GM21360 (cell line): ENCODE measurements at regions not wholly inside any gene's neighbourhood (a gene's known extent, or its start where the extent isn't known, plus 50 kb on each side); places are given as distances from the start of the nearest gene placed in this dataset.
"Not testable (repeated sequence)": the region's sequence is repeated elsewhere in the genome, so short reads cannot be mapped to it uniquely, and the experiment has no call there.

Experiments used
- ATAC-seq: cut with Tn5 transposase; IDR thresholded peaks from one replicate; pipeline ENCODE4 v1.9.1; 2021; ENCODE audit warnings: mild to moderate bottlenecking, moderate library complexity; ENCODE audit not compliant: unreplicated experiment

DNA sequence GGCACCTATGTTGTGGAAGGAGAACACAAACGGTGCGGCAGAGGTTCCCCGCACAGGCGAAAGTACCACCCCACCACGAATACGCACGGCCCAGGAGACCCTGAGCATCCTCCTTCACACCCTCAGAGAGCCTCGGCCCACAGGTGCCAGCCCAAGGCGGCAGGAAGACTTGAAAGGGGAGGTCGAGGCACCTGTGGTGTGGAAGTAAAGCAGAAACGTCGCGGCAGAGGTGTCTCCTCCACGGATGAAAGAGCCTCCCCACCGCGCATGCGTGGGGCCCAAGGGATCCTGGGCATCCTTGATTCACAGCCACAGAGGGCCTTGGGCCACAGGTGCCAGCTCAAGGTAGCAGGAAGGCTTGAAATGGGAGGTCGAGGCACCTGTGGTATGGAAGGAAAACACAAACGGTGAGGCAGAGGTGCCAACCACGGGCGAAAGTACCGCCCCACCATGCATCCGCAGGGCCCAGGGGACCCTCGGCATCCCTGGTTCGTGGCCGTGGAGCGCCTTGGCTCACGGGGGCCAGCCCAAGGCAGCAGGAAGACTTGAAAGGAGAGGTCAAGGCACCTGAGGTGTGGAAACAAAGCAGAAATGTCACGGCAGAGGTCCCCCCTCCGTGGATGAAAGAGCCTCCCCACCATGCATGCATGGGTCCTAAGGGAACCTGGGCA is 380.1 kb downstream of the ALG10 start:
- ATAC-seq = no peak

DNA sequence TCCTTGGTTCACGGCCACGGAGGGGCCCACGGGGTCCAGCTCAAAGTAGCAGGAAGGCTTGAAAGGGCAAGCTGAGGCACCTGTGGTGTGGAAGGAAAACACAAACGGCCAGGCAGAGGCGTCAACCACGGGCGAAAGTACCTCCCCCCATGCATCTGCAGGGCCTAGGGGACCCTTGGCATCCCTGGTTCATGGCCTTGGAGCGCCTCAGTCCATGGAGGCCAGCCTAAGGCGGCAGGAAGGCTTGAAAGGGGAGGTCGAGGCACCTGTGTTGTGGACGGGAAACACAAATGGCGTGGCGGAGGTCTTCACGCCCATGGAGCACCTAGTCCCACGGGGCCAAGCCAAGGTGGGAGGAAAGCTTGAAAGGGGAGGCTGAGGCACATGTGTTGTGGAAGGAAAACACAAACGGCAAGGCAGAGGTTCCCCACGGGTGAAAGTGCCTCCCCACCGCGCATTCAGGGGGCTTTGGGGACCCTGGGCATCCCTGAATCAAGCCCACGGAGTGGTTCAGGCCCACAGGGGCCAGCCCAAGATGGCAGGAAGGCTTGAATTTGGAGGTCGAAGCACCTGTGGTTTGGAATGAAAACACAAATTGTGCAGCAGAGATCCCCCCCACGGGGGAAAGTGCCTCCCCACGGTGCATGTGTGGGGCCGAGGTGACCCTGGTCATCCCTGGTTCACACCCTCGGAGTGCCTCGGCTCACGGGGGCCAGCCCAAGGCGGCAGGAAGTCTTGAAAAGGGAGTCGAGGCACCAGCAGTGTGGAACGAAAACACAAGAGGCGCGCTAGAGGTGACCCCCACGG is 380.8 kb downstream of the ALG10 start:
- ATAC-seq = no peak

DNA sequence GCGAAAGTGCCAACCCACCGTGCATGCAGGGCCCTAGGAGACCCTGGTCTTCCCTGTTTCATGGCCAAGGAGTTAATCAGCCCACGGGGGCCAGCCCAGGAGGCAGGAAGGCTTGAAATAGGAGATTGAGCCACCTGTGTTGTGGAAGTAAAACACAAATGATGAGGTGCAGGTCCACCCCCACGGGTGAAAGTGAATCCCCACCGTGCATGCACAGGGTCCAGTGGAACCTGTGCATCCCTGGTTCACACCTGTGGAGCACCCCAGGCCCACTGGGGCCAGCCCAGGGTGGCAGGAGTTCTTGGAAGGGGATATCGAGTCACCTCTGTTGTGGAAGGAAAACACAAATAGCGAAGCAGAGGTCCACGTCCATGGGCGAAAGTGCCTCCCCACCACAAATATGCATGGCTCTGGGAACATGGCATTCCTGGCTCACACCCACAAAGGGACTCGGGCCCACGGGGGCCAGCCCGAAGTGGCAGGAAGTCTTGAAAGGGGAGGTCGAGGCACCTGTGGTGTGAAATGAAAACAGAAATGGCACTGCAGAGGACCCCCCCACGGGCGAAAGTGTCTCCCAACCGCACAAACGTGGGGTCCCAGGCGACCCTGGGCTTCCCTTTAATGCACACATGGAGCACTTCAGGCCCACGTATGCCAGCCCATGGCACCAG is 381.5 kb downstream of the ALG10 start:
- ATAC-seq = no peak

DNA sequence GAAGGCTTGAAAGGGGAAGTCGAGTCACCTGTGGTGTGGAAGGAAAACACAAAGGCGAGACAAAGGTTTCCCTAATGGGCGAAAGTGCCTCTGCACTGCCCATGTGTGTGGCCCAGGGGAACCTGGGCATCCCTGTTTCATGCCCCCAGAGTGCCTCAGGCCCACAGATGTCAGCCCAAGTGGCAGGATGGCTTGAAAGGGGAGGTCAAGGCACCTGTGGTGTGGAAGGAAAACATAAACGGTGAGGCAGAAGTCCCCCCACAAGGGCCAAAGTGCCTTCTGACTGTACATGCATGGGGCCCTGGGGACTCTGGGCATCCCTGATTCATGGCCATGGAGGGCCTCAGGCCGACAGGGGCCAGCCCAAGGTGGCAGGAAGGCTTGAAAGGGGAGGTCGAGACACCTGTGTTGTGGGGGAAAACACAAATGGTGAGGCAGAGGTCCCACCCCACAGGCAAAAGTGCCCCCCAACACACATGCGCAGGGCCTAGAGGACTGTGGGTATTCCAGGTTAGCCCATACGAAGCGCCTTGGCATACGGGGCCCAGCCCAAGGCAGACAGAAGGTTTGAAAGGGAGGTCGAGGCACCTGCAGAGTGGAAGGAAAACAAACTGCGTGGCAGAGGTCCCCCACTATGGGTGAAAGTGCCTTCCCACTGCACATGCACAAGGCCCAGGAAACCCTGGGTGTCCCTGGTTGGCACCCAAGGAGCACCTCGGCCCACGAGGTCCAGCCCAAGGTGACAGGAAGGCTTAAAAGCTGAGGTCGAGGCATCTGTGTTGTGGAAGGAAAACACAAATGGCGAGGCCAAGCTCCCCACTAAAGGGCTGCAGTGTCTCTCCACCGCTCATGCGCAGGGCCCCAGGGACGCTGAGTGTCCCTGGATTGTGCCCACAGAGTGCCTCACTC is 382.3 kb downstream of the ALG10 start:
- no peak for ATAC-seq

DNA sequence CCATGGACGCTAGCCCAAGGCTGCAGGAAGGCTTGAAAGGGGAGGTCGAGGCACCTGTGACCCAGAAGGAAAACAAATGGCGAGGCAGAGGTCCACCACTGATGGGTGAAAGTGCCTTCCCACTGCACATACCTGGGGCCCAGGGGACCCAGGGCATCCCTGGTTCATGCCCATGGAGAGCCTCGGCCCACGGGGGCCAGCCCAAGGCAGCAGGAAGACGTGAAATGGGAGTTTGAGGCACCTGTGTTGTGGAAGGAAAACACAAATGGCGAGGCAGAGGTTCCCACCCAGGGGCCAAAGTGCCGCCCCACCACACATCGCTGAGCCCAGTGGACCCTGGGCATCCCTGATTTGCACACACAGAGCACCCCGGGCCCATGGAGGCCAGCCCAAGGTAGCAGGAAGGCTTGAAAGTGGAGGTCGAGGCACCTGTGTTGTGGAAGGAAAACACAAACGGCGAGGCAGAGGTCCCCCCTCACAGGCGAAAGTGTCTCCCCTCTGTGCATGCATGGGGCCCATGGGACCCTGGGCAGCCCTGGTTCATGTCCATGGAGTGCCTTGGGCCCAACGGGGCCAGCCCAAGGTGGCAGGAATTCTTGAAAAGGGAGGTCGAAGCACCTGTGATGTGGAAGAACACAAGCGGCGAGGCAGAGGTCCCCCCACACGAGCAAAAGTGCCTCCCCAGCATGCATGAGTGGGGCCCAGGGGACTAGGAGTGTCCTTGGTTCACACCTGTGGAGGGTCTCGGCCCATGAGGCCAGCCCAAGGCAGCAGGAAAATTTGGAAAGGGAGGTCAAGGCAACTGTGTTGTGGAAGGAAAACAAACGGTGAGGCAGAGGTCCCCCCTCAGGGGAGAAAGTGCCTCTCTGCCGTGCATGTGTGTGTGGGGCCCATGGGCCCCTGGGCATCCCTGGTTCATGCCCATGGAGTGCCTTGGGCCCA is 383.3 kb downstream of the ALG10 start:
- no peak for ATAC-seq

DNA sequence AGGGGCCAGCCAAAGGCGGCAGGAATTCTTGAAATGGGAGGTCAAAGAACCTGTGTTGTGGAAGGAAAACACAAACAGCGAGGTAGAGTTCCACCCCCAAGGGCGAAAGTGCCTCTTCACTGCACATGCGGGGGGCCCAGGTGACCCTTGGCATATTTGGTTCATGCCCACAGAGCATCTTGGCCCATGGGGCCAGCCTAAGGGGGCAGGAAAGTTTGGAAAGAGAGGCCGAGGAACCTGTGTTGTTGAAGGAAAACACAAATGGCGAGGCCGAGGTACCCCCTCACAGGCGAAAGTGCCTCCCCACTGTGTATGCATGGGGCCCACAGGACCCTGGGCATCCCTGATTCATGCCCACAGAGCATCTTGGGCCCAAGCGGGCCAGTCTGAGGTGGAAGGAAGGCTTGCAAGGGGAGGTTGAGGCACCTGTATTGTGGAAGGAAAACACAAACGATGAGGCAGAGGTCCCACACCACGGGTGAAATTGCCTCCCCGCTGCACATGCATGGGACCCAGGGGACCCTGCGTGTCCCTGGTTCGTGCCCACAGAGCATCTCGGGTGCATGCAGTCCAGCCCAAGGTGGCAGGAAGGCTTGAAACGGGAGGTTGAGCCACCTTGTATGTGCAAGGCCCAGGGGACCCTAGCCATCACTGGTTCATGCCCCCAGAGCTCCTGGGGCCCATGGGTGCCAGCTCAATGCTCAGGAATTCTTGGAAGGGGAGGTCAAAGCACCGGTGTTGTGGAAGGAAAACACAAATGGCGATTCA is 384.1 kb downstream of the ALG10 start:
- no peak for ATAC-seq

DNA sequence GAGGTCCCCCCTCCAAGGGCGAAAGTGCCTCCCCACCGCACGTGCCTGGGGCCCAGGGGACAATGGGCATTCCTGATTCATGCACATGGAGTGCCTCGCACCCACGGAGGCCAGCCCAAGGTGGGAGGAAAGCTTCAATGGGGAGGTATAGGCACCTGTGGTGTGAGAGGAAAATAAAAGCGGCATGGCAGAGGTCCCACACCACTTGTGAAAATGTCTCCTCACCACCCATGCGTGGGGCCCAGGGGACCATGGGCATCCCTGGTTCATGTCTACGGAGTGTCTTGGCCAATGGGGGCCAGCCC is 384.7 kb downstream of the ALG10 start:
- ATAC-seq = no peak

DNA sequence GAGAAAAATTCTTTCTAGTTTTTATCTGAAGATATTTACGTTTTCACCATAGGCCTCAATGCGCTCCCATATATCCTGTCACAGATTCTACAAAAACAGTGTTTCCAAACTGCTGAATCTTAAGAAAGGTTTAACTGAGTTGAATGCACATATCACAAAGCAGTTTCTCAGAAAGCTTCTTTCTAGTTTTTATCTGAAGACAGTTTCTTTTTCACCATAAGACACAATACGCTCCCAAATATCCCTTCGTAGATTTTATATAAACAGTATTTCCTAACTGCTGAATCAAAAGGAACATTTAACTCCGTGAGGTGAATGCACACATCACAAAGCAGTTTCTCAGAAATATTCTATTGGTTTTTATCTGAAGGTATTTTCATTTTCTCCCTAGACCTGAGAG is 385.5 kb downstream of the ALG10 start:
- no peak for ATAC-seq

DNA sequence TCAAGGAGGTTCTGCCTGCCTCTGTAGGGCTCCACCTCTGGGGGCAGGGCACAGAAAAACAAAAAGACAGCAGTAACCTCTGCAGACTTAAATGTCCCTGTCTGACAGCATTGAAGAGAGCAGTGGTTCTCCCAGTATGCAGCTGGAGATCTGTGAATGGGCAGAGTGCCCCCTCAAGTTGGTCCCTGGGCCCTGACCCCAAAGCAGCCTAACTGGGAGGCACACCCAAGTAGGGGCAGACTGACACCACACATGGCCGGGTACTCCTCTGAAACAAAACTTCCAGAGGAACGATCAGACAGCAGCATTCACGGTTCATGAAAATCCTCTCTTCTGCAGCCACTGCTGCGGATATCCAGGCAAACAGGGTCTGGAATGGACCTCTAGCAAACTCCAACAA is 409.2 kb downstream of the ALG10 start:
- not testable (repeated sequence) for ATAC-seq
